OCI-LY7 (cell line): ENCODE measurements at regions not wholly inside any gene's neighbourhood (a gene's known extent, or its start where the extent isn't known, plus 50 kb on each side); places are given as distances from the start of the nearest gene placed in this dataset.

Experiments
- BruUV-seq: library from RNA; stranded (reverse); fragments of 400-500 nt; replicated peaks from 2 replicates; lab custom pipeline; 2021; lab: Mats Ljungman, UMichigan
- CTCF ChIA-PET: fragments of 300-600 bp; sonication (Branson Sonifier 250); formaldehyde crosslinking; loops from one replicate; lab custom pipeline; 2022; ENCODE audit warnings: antibody characterized with exemption; ENCODE audit not compliant: unreplicated experiment; lab: Charles Lee
- POLR2A ChIA-PET: fragments of 300-600 bp; sonication (Branson Sonifier 250); formaldehyde crosslinking; loops from one replicate; lab custom pipeline; 2022; ENCODE audit warnings: antibody characterized with exemption; lab: Charles Lee
- DNase-seq: peaks from one replicate; pipeline ENCODE4 v3.0.0-alpha.2; 2015; ENCODE audit warnings: low spot score
- H2AFZ ChIP-seq: fragments of 200-600 bp; sonication (generic), shearing (Covaris generic); 2 replicates; pipeline ENCODE4 v1.6.1; 2014; ENCODE audit warnings: mild to moderate bottlenecking, antibody characterized with exemption, low read length, moderate library complexity
- H3K27ac ChIP-seq: fragments of 200-600 bp; sonication (generic); 2 replicates; pipeline ENCODE4 v1.5.1; 2014; ENCODE audit warnings: mixed run types, low read depth, mild to moderate bottlenecking, moderate library complexity, low read length, inconsistent platforms; ENCODE audit not compliant: poor library complexity, severe bottlenecking
- H3K36me3 ChIP-seq: fragments of 200-600 bp; sonication (generic); 2 replicates; pipeline ENCODE4 v1.6.1; 2014; ENCODE audit warnings: mild to moderate bottlenecking, antibody characterized with exemption, low read length, moderate library complexity, mixed read lengths; ENCODE audit not compliant: insufficient read depth
- H3K4me1 ChIP-seq: fragments of 200-600 bp; sonication (generic); 2 replicates; pipeline ENCODE4 v1.5.1; 2014; ENCODE audit warnings: mild to moderate bottlenecking, low read length; ENCODE audit not compliant: insufficient read depth, poor library complexity, severe bottlenecking
- H3K4me2 ChIP-seq: fragments of 200-600 bp; sonication (generic); 2 replicates; pipeline ENCODE4 v1.6.1; 2014; ENCODE audit warnings: mild to moderate bottlenecking, low read length
- H3K4me3 ChIP-seq: fragments of 200-600 bp; sonication (generic); 2 replicates; pipeline ENCODE4 v1.5.1; 2014; ENCODE audit warnings: mild to moderate bottlenecking, low read depth, low read length; ENCODE audit not compliant: poor library complexity, severe bottlenecking
- H3K79me2 ChIP-seq: fragments of 200-600 bp; sonication (generic); 2 replicates; pipeline ENCODE4 v1.6.1; 2016; ENCODE audit warnings: low read depth, mild to moderate bottlenecking, low read length, moderate library complexity, mixed read lengths; ENCODE audit not compliant: insufficient read depth
- H3K9me2 ChIP-seq: fragments of 200-600 bp; sonication (generic); 2 replicates; pipeline ENCODE4 v1.6.1; 2016; ENCODE audit warnings: mild to moderate bottlenecking, low read length, mixed read lengths; ENCODE audit not compliant: insufficient read depth
- H3K9me3 ChIP-seq: fragments of 200-600 bp; sonication (generic); 2 replicates; pipeline ENCODE4 v1.6.1; 2014; ENCODE audit warnings: mild to moderate bottlenecking, mixed run types, low read length, mixed read lengths
- H4K20me1 ChIP-seq: fragments of 200-600 bp; sonication (generic); 2 replicates; pipeline ENCODE4 v1.6.1; 2014; ENCODE audit warnings: mild to moderate bottlenecking, antibody characterized with exemption, low read length, moderate library complexity, mixed read lengths; ENCODE audit not compliant: insufficient read depth
- EZH2phosphoT487 ChIP-seq: fragments of 200-600 bp; sonication (generic); IDR thresholded peaks from 2 replicates; pipeline ENCODE4 v1.6.1; 2018; ENCODE audit warnings: low read depth, borderline replicate concordance, mild to moderate bottlenecking, mixed run types, antibody characterized with exemption, low read length, moderate library complexity, mixed read lengths
- intact Hi-C: fragments of 100-400 bp; cut with micrococcal nuclease; formaldehyde crosslinking; loops from one replicate; pipeline ENCODE4 v1.10.0; 2022; ENCODE audit not compliant: unreplicated experiment
- TF ChIP-seq, protein P1 (sequence below): fragments of 200-600 bp; sonication (generic); conservative IDR thresholded peaks from 2 replicates; pipeline ENCODE4 v1.5.1; 2014; ENCODE audit warnings: mild to moderate bottlenecking, antibody characterized with exemption, low read length, moderate library complexity, mixed read lengths

GRCh38 chr10:36677431-36677768, 448.0 kb upstream of the ANKRD30A start:
- H3K36me3 ChIP-seq: no peaks in the 10 kb centered on the region
- intact Hi-C loops: no loop called here
- no peak overlapping the region for H3K27ac ChIP-seq
- no peaks in the 10 kb centered on the region for H4K20me1 ChIP-seq
- ChIA-PET POLR2A (no interaction called here), CTCF (no interaction called here)
- H3K4me1 ChIP-seq: no peaks in the 10 kb centered on the region
- H3K4me2 ChIP-seq: no peak overlapping the region
- H3K4me3 ChIP-seq: no peak overlapping the region
- H3K9me3 ChIP-seq: no peaks in the 10 kb centered on the region
- TF ChIP-seq, protein P1, sequence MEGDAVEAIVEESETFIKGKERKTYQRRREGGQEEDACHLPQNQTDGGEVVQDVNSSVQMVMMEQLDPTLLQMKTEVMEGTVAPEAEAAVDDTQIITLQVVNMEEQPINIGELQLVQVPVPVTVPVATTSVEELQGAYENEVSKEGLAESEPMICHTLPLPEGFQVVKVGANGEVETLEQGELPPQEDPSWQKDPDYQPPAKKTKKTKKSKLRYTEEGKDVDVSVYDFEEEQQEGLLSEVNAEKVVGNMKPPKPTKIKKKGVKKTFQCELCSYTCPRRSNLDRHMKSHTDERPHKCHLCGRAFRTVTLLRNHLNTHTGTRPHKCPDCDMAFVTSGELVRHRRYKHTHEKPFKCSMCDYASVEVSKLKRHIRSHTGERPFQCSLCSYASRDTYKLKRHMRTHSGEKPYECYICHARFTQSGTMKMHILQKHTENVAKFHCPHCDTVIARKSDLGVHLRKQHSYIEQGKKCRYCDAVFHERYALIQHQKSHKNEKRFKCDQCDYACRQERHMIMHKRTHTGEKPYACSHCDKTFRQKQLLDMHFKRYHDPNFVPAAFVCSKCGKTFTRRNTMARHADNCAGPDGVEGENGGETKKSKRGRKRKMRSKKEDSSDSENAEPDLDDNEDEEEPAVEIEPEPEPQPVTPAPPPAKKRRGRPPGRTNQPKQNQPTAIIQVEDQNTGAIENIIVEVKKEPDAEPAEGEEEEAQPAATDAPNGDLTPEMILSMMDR: no peak
- no peak for TF ChIP-seq EZH2phosphoT487
- no peaks in the 10 kb centered on the region for H3K9me2 ChIP-seq
- BruUV-seq: no TSS peak
- no peak overlapping the region for H2AFZ ChIP-seq
- H3K79me2 ChIP-seq: no peaks in the 10 kb centered on the region
- no peak for DNase-seq

DNA sequence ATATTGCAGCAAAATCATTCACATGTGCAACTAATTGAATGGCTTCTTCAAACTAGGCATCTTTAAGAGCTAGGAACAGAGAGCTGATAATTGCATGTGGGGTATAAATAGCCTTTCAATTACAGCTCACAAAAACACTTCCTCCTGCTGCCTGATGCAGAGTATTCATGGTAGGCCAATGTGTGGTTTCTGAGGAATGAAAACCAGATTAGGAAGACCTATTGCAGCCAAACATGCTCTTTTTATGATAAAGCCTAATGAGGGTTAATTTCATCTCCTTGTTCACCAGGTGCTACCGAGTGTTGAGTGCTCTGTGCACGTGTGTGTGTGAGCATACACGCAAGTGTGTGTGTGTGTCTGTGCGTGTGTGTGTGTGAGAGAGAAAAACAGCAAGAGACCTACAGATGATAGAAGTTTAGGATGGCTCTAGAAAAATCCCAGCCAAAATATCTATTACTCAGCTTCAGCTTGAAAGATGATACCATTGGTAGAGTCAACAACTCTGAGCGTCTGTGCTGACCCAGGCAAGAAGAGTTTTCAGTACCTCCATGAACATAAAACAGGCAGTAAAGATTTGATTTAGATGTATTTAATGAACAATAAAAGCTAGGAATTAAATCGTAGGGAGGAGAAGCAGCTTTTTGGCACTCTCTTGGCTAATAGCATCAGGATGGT, 448.5 kb upstream of the ANKRD30A start:
- CTCF ChIA-PET: no interaction called here
- Histone ChIP-seq H3K9me3 (no peaks in the 10 kb centered on the region), H3K4me2 (no peak overlapping the region), H3K36me3 (no peaks in the 10 kb centered on the region), H3K79me2 (no peaks in the 10 kb centered on the region), H2AFZ (no peak overlapping the region), H3K4me3 (no peak overlapping the region), H3K4me1 (no peaks in the 10 kb centered on the region), H3K9me2 (no peaks in the 10 kb centered on the region), H4K20me1 (no peaks in the 10 kb centered on the region), H3K27ac (no peak overlapping the region)
- no TSS peak for BruUV-seq
- intact Hi-C loops: no loop called here
- TF ChIP-seq, protein P1: no peak
- TF ChIP-seq EZH2phosphoT487: no peak
- no peak for DNase-seq
- POLR2A ChIA-PET: no interaction called here

GRCh38 chr10:36676321-36676720, 449.1 kb upstream of the ANKRD30A start:
- no TSS peak for BruUV-seq
- no peak for TF ChIP-seq EZH2phosphoT487
- TF ChIP-seq, protein P1: no peak
- H4K20me1 ChIP-seq: no peaks in the 10 kb centered on the region
- no peak for DNase-seq
- H3K9me2 ChIP-seq: no peaks in the 10 kb centered on the region
- no peaks in the 10 kb centered on the region for H3K4me1 ChIP-seq
- ChIA-PET POLR2A (no interaction called here), CTCF (no interaction called here)
- intact Hi-C loops: no loop called here
- no peak overlapping the region for H3K4me3 ChIP-seq
- no peak overlapping the region for H3K4me2 ChIP-seq
- no peak overlapping the region for H3K27ac ChIP-seq
- H3K79me2 ChIP-seq: no peaks in the 10 kb centered on the region
- no peak overlapping the region for H2AFZ ChIP-seq
- no peaks in the 10 kb centered on the region for H3K36me3 ChIP-seq
- H3K9me3 ChIP-seq: no peaks in the 10 kb centered on the region
